Endothelial cell of umbilical vein (primary cell): ENCODE measurements at regions not wholly inside any gene's neighbourhood (a gene's known extent, or its start where the extent isn't known, plus 50 kb on each side); places are given as distances from the start of the nearest gene placed in this dataset.

Experiments
- BruUV-seq: library from RNA; stranded (reverse); fragments of 400-500 nt; replicated peaks from 2 replicates; lab custom pipeline; 2021; lab: Mats Ljungman, UMichigan
- CTCF ChIA-PET: fragments of 300-600, 350-600 bp; sonication (Branson Sonifier 250); formaldehyde crosslinking; loops from one replicate; lab custom pipeline; 2021; ENCODE audit warnings: antibody characterized with exemption, inconsistent platforms; lab: Charles Lee
- POLR2A ChIA-PET: fragments of 300-600, 350-600 bp; sonication (Branson Sonifier 250); formaldehyde crosslinking; loops from one replicate; lab custom pipeline; 2021; ENCODE audit warnings: antibody characterized with exemption, inconsistent platforms; lab: Charles Lee
- DNase-seq: peaks from one replicate; pipeline ENCODE4 v3.0.0-alpha.2; 2011; ENCODE audit warnings: low read depth, low spot score
- FAIRE-seq: peaks from 2 replicates; lab custom pipeline; 2011; peaks lifted over from hg19 to GRCh38; lab: Jason Lieb, UNC
- H2AFZ ChIP-seq: 2 replicates; pipeline ENCODE4 v1.6.0; 2012; ENCODE audit warnings: low read depth, low read length, control low read depth, inconsistent platforms
- H3K27ac ChIP-seq: 2 replicates; pipeline ENCODE4 v1.5.1; 2011; ENCODE audit warnings: low read depth, mild to moderate bottlenecking, control low read depth, low read length, moderate library complexity; ENCODE audit not compliant: insufficient read depth
- H3K27me3 ChIP-seq, 2 experiments: 2 replicates each; pipeline versions ENCODE4 v1.6.0 to v1.6.1; 2011; ENCODE audit warnings: low read length in 2 of 2, mixed read lengths in 1 of 2; ENCODE audit not compliant: control insufficient read depth in 2 of 2, insufficient read depth in 2 of 2
- H3K36me3 ChIP-seq, 2 experiments: 2 replicates in 1 of 2; 3 replicates in 1 of 2; pipeline ENCODE4 v1.5.1; 2011; ENCODE audit warnings: low read length in 2 of 2, mild to moderate bottlenecking in 1 of 2, moderate library complexity in 1 of 2; ENCODE audit not compliant: control insufficient read depth in 2 of 2, insufficient read depth in 2 of 2; ENCODE audit errors: extremely low read depth in 1 of 2
- H3K4me1 ChIP-seq: 3 replicates; pipeline ENCODE4 v1.5.1; 2011; ENCODE audit warnings: mild to moderate bottlenecking, low read length; ENCODE audit not compliant: control insufficient read depth, insufficient read depth; ENCODE audit errors: extremely low read depth
- H3K4me2 ChIP-seq: 2 replicates; pipeline ENCODE4 v1.6.1; 2011; ENCODE audit warnings: low read length, control low read depth, mixed read lengths; ENCODE audit not compliant: insufficient read depth
- H3K4me3 ChIP-seq, 3 experiments: fragments of 200-600 bp in 1 of 3; sonication (generic), shearing (Covaris generic) in 1 of 3; replicated peaks in 1 of 3; 2 replicates each; pipeline ENCODE4 v1.5.1; 2011 to 2016; ENCODE audit warnings: control low read depth in 3 of 3, low read length in 3 of 3, mild to moderate bottlenecking in 2 of 3, inconsistent platforms in 1 of 3, low read depth in 1 of 3, moderate library complexity in 1 of 3; ENCODE audit not compliant: insufficient read depth in 1 of 3
- H3K79me2 ChIP-seq: 2 replicates; pipeline ENCODE4 v1.6.0; 2012; ENCODE audit warnings: low read length, inconsistent platforms; ENCODE audit not compliant: control insufficient read depth, insufficient read depth
- H3K9ac ChIP-seq: replicated peaks from 2 replicates; pipeline ENCODE3; 2011; ENCODE audit warnings: low read length, control low read depth; ENCODE audit not compliant: insufficient read depth; ENCODE audit errors: extremely low read depth
- H3K9me1 ChIP-seq: replicated peaks from 3 replicates; pipeline ENCODE4 v1.6.0; 2011; ENCODE audit warnings: mild to moderate bottlenecking, low read length; ENCODE audit not compliant: control insufficient read depth, insufficient read depth; ENCODE audit errors: extremely low read depth
- H3K9me3 ChIP-seq: replicated peaks from 2 replicates; pipeline ENCODE4 v1.5.1; 2012; ENCODE audit warnings: low read length, inconsistent platforms; ENCODE audit not compliant: control insufficient read depth, insufficient read depth
- H4K20me1 ChIP-seq: replicated peaks from 2 replicates; pipeline ENCODE3; 2011; ENCODE audit warnings: mild to moderate bottlenecking, low read length; ENCODE audit not compliant: control insufficient read depth, insufficient read depth; ENCODE audit errors: extremely low read depth
- MAX ChIP-seq: IDR thresholded peaks from 2 replicates; pipeline ENCODE4 v1.6.1; 2011; ENCODE audit not compliant: insufficient read depth, insufficient read length
- POLR2A ChIP-seq: IDR thresholded peaks from 2 replicates; pipeline ENCODE4 v1.6.1; 2012; ENCODE audit warnings: low read depth, mild to moderate bottlenecking, control low read depth, low read length
- dilution Hi-C: fragments of 300-500 bp; cut with MboI; formaldehyde crosslinking; loops from one replicate; pipeline ENCODE4 v1.15.0; 2019; ENCODE audit warnings: low sequenced_read_pairs; ENCODE audit not compliant: extremely low pct_ligation_motif_present
- intact Hi-C: fragments of 100-400 bp; cut with micrococcal nuclease; formaldehyde crosslinking; loops from one replicate; pipeline ENCODE4 v1.10.0; 2022
- TF ChIP-seq, protein P1 (sequence below), 2 donors: IDR thresholded peaks; 1 replicate in 1 of 2; 2 replicates in 1 of 2; pipeline ENCODE4 v1.5.1; 2011; ENCODE audit warnings: low read length in 2 of 2, mild to moderate bottlenecking in 2 of 2, moderate library complexity in 2 of 2, control low read depth in 1 of 2, inconsistent platforms in 1 of 2, low read depth in 1 of 2; ENCODE audit not compliant: insufficient read depth in 1 of 2; ENCODE audit errors: extremely low read depth in 1 of 2

- dilution Hi-C loops (no loop called here), intact Hi-C loops (loop anchor here (1.0 to 10.0 kb wide), 8 partner anchors 38 to 415 kb away; no protein-coding TSS in a partner anchor)
- TF ChIP-seq MAX (no peak), POLR2A (no peak)
- TF ChIP-seq, protein P1, sequence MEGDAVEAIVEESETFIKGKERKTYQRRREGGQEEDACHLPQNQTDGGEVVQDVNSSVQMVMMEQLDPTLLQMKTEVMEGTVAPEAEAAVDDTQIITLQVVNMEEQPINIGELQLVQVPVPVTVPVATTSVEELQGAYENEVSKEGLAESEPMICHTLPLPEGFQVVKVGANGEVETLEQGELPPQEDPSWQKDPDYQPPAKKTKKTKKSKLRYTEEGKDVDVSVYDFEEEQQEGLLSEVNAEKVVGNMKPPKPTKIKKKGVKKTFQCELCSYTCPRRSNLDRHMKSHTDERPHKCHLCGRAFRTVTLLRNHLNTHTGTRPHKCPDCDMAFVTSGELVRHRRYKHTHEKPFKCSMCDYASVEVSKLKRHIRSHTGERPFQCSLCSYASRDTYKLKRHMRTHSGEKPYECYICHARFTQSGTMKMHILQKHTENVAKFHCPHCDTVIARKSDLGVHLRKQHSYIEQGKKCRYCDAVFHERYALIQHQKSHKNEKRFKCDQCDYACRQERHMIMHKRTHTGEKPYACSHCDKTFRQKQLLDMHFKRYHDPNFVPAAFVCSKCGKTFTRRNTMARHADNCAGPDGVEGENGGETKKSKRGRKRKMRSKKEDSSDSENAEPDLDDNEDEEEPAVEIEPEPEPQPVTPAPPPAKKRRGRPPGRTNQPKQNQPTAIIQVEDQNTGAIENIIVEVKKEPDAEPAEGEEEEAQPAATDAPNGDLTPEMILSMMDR (IDR thresholded peaks at IDR 0.05; ENCODE audit: extremely low read depth in 1 of 2, insufficient read depth in 1 of 2, low read depth in 1 of 2, low read length in 2 of 2), result peak; percentile 55 to 74
- H4K20me1 ChIP-seq, result no peaks in the 10 kb centered on the region
- peaks cover 9% of the 10 kb centered on the region for H3K4me1 ChIP-seq
- FAIRE-seq (peak; percentile 78), DNase-seq (peak; percentile 61)
- H3K9me3 ChIP-seq, result no peaks in the 10 kb centered on the region
- BruUV-seq, result no TSS peak
- no peak overlapping the region for H3K27ac ChIP-seq
- no peaks in the 10 kb centered on the region for H3K9me1 ChIP-seq
- H3K27me3 ChIP-seq, result peaks cover 4 to 21% of the 10 kb centered on the region in 2 experiments
- H3K4me3 ChIP-seq, result peak overlapping the region in 2 of 3 experiments; percentile 14 to 36
- ChIA-PET POLR2A (interaction anchor here (0.7 kb wide), 1 partner anchor 132 kb away, joined by 3 read pairs; no protein-coding TSS in a partner anchor), CTCF (interaction anchor here (0.7 to 3.3 kb wide), 37 partner anchors 10 to 430 kb away, joined by 3 to 50 read pairs (median 5); partner anchors contain the start of gene FGF18)
- peak overlapping the region; percentile 85 for H2AFZ ChIP-seq
- no peaks in the 10 kb centered on the region for H3K36me3 ChIP-seq
- peak overlapping the region; percentile 59 for H3K4me2 ChIP-seq
- no peaks in the 10 kb centered on the region for H3K79me2 ChIP-seq
- no peak overlapping the region for H3K9ac ChIP-seq
Observed at GRCh38 chr5:171629628-171630349, 155.8 kb upstream of the SMIM23 start.
